ENCODE measurements at regions not wholly inside any gene's neighbourhood (a gene's known extent, or its start where the extent isn't known, plus 50 kb on each side); places are given as distances from the start of the nearest gene placed in this dataset.

DNA sequence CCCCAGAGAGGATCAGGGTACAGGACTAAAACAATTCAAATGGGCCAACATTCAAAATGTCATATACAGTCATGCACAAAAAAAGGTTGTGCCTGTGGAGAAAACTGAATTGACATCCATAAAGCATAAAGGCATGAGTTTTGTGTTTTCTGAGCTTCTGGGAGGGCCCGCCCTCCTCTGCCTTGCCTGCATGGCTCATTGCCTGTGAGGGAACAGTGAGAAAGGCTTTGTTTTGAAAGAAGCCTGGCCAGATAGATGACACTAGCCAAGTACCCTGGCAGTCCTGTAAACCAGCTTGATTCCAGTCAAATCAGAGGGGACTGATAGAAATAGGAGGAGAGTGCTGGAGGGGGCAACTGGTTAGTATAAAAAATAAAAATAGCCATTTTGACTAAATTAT, 194.3 kb downstream of the KIT start:
- TF ChIP-seq, protein P1, sequence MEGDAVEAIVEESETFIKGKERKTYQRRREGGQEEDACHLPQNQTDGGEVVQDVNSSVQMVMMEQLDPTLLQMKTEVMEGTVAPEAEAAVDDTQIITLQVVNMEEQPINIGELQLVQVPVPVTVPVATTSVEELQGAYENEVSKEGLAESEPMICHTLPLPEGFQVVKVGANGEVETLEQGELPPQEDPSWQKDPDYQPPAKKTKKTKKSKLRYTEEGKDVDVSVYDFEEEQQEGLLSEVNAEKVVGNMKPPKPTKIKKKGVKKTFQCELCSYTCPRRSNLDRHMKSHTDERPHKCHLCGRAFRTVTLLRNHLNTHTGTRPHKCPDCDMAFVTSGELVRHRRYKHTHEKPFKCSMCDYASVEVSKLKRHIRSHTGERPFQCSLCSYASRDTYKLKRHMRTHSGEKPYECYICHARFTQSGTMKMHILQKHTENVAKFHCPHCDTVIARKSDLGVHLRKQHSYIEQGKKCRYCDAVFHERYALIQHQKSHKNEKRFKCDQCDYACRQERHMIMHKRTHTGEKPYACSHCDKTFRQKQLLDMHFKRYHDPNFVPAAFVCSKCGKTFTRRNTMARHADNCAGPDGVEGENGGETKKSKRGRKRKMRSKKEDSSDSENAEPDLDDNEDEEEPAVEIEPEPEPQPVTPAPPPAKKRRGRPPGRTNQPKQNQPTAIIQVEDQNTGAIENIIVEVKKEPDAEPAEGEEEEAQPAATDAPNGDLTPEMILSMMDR (IDR thresholded peaks at IDR 0.05), result no peak
- Histone ChIP-seq H3K4me2 (replicated peaks; ENCODE audit: extremely low read depth, low read length, poor library complexity, severe bottlenecking) (no peak overlapping the region), H3K27me3 (ENCODE audit: control insufficient read depth in 2 of 2, insufficient read depth in 2 of 2, low read length in 2 of 2) (no peaks in the 10 kb centered on the region), H2AFZ (ENCODE audit: insufficient read depth, low read depth, low read length, poor library complexity, severe bottlenecking) (no peak overlapping the region), H3K9ac (ENCODE audit: insufficient read depth, low read length, poor library complexity, severe bottlenecking) (no peak overlapping the region), H3K4me3 (replicated peaks in 1 of 3; ENCODE audit: low read depth in 2 of 3, low read length in 3 of 3) (no peak overlapping the region), H3K9me3 (replicated peaks in 1 of 2; ENCODE audit: control insufficient read depth in 1 of 2, insufficient read depth in 1 of 2, low read length in 2 of 2) (no peaks in the 10 kb centered on the region), H3K36me3 (replicated peaks in 1 of 2; ENCODE audit: control insufficient read depth in 1 of 2, insufficient read depth in 2 of 2, low read length in 2 of 2) (no peaks in the 10 kb centered on the region), H3K4me1 (ENCODE audit: control insufficient read depth in 1 of 2, insufficient read depth in 2 of 2, low read length in 2 of 2) (no peaks in the 10 kb centered on the region), H4K20me1 (ENCODE audit: insufficient read depth, low read length) (no peaks in the 10 kb centered on the region), H3K27ac (ENCODE audit: low read depth in 1 of 2, low read length in 2 of 2) (no peak overlapping the region), H3K79me2 (ENCODE audit: insufficient read depth, low read length) (no peaks in the 10 kb centered on the region)
- Mint-ChIP-seq H3K9me3 (peaks cover 0 to 2% (median 0%) of the 10 kb centered on the region in 7 donors), H3K27me3 (ENCODE audit: low read depth in 3 of 3) (peaks cover 0 to 2% (median 0%) of the 10 kb centered on the region in 3 donors), H3K27ac (no peak overlapping the region), H3K36me3 (no peaks in the 10 kb centered on the region), H3K4me1 (no peaks in the 10 kb centered on the region), H3K4me3 (no peak overlapping the region)
- 100% methylated on average over 1 of the region's 1 CpG for WGBS (ENCODE audit: insufficient coverage)
- no peak for DNase-seq
- intact Hi-C loops (cut with micrococcal nuclease), result no loop called here

DNA sequence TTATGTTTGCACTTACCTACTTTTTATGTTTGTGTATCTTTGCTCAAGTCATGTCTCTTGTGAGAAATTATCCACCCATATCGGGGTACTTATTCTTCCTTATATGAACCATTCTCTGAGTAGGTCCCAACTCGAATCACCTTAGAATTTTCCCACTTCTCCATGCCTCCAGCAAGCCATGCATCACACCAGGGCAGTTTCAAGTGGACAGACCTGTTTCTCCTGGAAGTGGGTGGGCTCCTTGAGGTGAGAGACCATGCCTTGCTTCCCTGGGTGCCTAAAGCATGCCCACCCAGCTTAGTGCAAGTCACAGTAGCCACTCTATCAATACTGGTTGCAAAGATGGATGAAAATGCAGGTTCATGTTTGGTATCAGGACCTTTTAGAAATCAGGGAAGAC, 187.2 kb downstream of the KIT start:
- Histone ChIP-seq H4K20me1 (ENCODE audit: insufficient read depth, low read length) (no peaks in the 10 kb centered on the region), H3K27ac (ENCODE audit: low read depth in 1 of 2, low read length in 2 of 2) (no peak overlapping the region), H3K9me3 (replicated peaks in 1 of 2; ENCODE audit: control insufficient read depth in 1 of 2, insufficient read depth in 1 of 2, low read length in 2 of 2) (no peaks in the 10 kb centered on the region), H3K4me3 (replicated peaks in 1 of 3; ENCODE audit: low read depth in 2 of 3, low read length in 3 of 3) (no peak overlapping the region), H3K4me1 (ENCODE audit: control insufficient read depth in 1 of 2, insufficient read depth in 2 of 2, low read length in 2 of 2) (no peaks in the 10 kb centered on the region), H3K36me3 (replicated peaks in 1 of 2; ENCODE audit: control insufficient read depth in 1 of 2, insufficient read depth in 2 of 2, low read length in 2 of 2) (no peaks in the 10 kb centered on the region), H3K27me3 (ENCODE audit: control insufficient read depth in 2 of 2, insufficient read depth in 2 of 2, low read length in 2 of 2) (no peaks in the 10 kb centered on the region), H2AFZ (ENCODE audit: insufficient read depth, low read depth, low read length, poor library complexity, severe bottlenecking) (no peak overlapping the region), H3K79me2 (ENCODE audit: insufficient read depth, low read length) (no peaks in the 10 kb centered on the region), H3K4me2 (replicated peaks; ENCODE audit: extremely low read depth, low read length, poor library complexity, severe bottlenecking) (no peak overlapping the region), H3K9ac (ENCODE audit: insufficient read depth, low read length, poor library complexity, severe bottlenecking) (no peak overlapping the region)
- intact Hi-C loops (cut with micrococcal nuclease), result no loop called here
- Mint-ChIP-seq H3K27ac (no peak overlapping the region), H3K9me3 (no peaks in the 10 kb centered on the region), H3K36me3 (no peaks in the 10 kb centered on the region), H3K27me3 (ENCODE audit: low read depth in 3 of 3) (peaks cover 0 to 2% (median 0%) of the 10 kb centered on the region in 3 donors), H3K4me1 (peaks cover 2% of the 10 kb centered on the region), H3K4me3 (no peak overlapping the region)
- 100% methylated on average over 1 of the region's 2 CpGs for WGBS (ENCODE audit: insufficient coverage)
- TF ChIP-seq, protein P1 (IDR thresholded peaks at IDR 0.05), result no peak
- DNase-seq, result no peak

All from CD14-positive monocyte (primary cell).